ENCODE measurements at regions not wholly inside any gene's neighbourhood (a gene's known extent, or its start where the extent isn't known, plus 50 kb on each side); places are given as distances from the start of the nearest gene placed in this dataset.

DNA sequence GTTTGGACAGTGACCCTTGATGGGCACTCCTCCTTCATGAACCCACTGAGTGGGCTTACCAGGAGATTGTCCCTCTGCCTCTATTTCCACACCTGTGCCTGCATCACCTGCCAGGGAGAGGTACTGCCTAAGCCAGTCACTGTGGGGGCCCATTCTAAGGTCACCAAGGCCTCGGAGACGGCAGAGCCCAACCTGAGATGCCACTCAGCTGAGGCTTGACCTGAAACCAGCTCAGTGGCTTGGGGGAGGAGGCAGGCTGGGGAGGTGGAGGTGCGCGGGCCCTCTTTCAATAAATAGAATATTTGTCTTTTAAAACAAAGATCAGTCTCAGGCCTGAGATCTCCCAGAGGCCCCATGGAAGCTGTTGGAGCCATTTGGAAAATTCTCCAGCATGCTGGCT, 84.5 kb downstream of the DHCR7 start:
- TF ChIP-seq, protein P1, sequence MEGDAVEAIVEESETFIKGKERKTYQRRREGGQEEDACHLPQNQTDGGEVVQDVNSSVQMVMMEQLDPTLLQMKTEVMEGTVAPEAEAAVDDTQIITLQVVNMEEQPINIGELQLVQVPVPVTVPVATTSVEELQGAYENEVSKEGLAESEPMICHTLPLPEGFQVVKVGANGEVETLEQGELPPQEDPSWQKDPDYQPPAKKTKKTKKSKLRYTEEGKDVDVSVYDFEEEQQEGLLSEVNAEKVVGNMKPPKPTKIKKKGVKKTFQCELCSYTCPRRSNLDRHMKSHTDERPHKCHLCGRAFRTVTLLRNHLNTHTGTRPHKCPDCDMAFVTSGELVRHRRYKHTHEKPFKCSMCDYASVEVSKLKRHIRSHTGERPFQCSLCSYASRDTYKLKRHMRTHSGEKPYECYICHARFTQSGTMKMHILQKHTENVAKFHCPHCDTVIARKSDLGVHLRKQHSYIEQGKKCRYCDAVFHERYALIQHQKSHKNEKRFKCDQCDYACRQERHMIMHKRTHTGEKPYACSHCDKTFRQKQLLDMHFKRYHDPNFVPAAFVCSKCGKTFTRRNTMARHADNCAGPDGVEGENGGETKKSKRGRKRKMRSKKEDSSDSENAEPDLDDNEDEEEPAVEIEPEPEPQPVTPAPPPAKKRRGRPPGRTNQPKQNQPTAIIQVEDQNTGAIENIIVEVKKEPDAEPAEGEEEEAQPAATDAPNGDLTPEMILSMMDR (IDR thresholded peaks at IDR 0.05; ENCODE audit: low read length), result no peak
- TF ChIP-seq EZH2 (IDR thresholded peaks at IDR 0.05; ENCODE audit: borderline replicate concordance, low read length), result no peak
